H1 (cell line): ENCODE measurements at regions not wholly inside any gene's neighbourhood (a gene's known extent, or its start where the extent isn't known, plus 50 kb on each side); places are given as distances from the start of the nearest gene placed in this dataset.

ENCODE experiments used
- CTCF ChIA-PET: fragments of 300-600 bp; sonication (Branson Sonifier 250); formaldehyde crosslinking; loops from one replicate; lab custom pipeline; 2021; ENCODE audit not compliant: partially characterized antibody; lab: Charles Lee
- POLR2A ChIA-PET: fragments of 300-600 bp; sonication (Branson Sonifier 250); formaldehyde crosslinking; loops from one replicate; lab custom pipeline; 2021; ENCODE audit warnings: inconsistent platforms; ENCODE audit not compliant: partially characterized antibody; lab: Charles Lee
- DNase-seq, 2 experiments: peaks; one replicate each; pipeline versions ENCODE4 v3.0.0 to v3.0.0-alpha.2; 2010 to 2022; ENCODE audit warnings: low spot score in 2 of 2, low read depth in 1 of 2, mixed read lengths in 1 of 2
- FAIRE-seq: peaks from 2 replicates; lab custom pipeline; 2011; peaks lifted over from hg19 to GRCh38; lab: Jason Lieb, UNC
- H2AFZ ChIP-seq: 2 replicates; pipeline ENCODE4 v1.8.1; 2012; ENCODE audit warnings: low read length, inconsistent platforms
- H2AK5ac ChIP-seq: 2 replicates; pipeline ENCODE4 v1.6.1; 2013; ENCODE audit warnings: low read depth, low read length
- H2BK120ac ChIP-seq: replicated peaks from 2 replicates; pipeline ENCODE3; 2013; ENCODE audit warnings: low read depth, low read length, inconsistent platforms
- H2BK12ac ChIP-seq: 2 replicates; pipeline ENCODE4 v1.6.1; 2013; ENCODE audit warnings: low read depth, low read length
- H2BK15ac ChIP-seq: 2 replicates; pipeline ENCODE4 v1.6.1; 2013; ENCODE audit warnings: low read length
- H2BK20ac ChIP-seq: 2 replicates; pipeline ENCODE4 v1.6.1; 2013; ENCODE audit warnings: low read length
- H2BK5ac ChIP-seq: 2 replicates; pipeline ENCODE4 v1.6.1; 2013; ENCODE audit warnings: low read depth, low read length
- H3K14ac ChIP-seq: 2 replicates; pipeline ENCODE4 v1.6.1; 2013; ENCODE audit warnings: inconsistent platforms; ENCODE audit not compliant: insufficient read length
- H3K18ac ChIP-seq: 2 replicates; pipeline ENCODE4 v1.6.1; 2013; ENCODE audit warnings: low read length; ENCODE audit errors: extremely low read depth
- H3K23ac ChIP-seq: 2 replicates; pipeline ENCODE4 v1.6.1; 2013; ENCODE audit warnings: inconsistent platforms; ENCODE audit not compliant: insufficient read length
- H3K23me2 ChIP-seq: 2 replicates; pipeline ENCODE4 v1.6.1; 2013; ENCODE audit warnings: low read depth, low read length
- H3K27ac ChIP-seq: 2 replicates; pipeline ENCODE4 v1.6.1; 2011; ENCODE audit warnings: low read depth, low read length, inconsistent platforms
- H3K27me3 ChIP-seq, 4 experiments: replicated peaks in 1 of 4; 1 replicate in 1 of 4; 2 replicates in 3 of 4; pipeline versions ENCODE4 v1.6.1 to v1.8.1; 2011 to 2013; ENCODE audit warnings: low read length in 3 of 4, mild to moderate bottlenecking in 3 of 4, inconsistent platforms in 2 of 4, mixed read lengths in 2 of 4, moderate library complexity in 1 of 4; ENCODE audit not compliant: control insufficient read depth in 3 of 4, insufficient read depth in 3 of 4; ENCODE audit errors: extremely low read depth in 1 of 4
- H3K36me3 ChIP-seq, 4 experiments: 2 replicates each; pipeline versions ENCODE4 v1.6.1 to v1.8.1; 2011 to 2013; ENCODE audit warnings: mild to moderate bottlenecking in 4 of 4, low read length in 3 of 4, moderate library complexity in 2 of 4, control low read depth in 1 of 4, inconsistent platforms in 1 of 4; ENCODE audit not compliant: insufficient read depth in 4 of 4, control insufficient read depth in 2 of 4
- H3K4ac ChIP-seq: replicated peaks from 2 replicates; pipeline ENCODE3; 2013; ENCODE audit warnings: low read length, low read depth, mixed read lengths, inconsistent platforms; ENCODE audit not compliant: insufficient read length
- H3K4me1 ChIP-seq, 4 experiments: replicated peaks in 1 of 4; 1 replicate in 1 of 4; 2 replicates in 3 of 4; pipeline versions ENCODE4 v1.6.1 to v1.8.1; 2011 to 2013; ENCODE audit warnings: low read length in 3 of 4, inconsistent platforms in 2 of 4, mixed read lengths in 1 of 4; ENCODE audit not compliant: insufficient read depth in 4 of 4, control insufficient read depth in 3 of 4
- H3K4me2 ChIP-seq, 2 experiments: 2 replicates each; pipeline versions ENCODE4 v1.6.1 to v1.8.1; 2011 to 2013; ENCODE audit warnings: low read depth in 2 of 2, low read length in 2 of 2, control low read depth in 1 of 2, inconsistent platforms in 1 of 2, mild to moderate bottlenecking in 1 of 2; ENCODE audit not compliant: insufficient read depth in 1 of 2
- H3K4me3 ChIP-seq, 4 experiments: fragments of 200-600, 300-600 bp in 1 of 4; sonication (generic), shearing (Covaris generic), sonication (Bioruptor Twin) in 1 of 4; 2 replicates each; pipeline versions ENCODE4 v1.5.1 to v1.8.1; 2011 to 2016; ENCODE audit warnings: low read length in 4 of 4, low read depth in 3 of 4, control low read depth in 2 of 4, inconsistent platforms in 2 of 4, mild to moderate bottlenecking in 2 of 4, mixed read lengths in 1 of 4, moderate library complexity in 1 of 4; ENCODE audit not compliant: insufficient read depth in 2 of 4; ENCODE audit errors: extremely low read depth in 1 of 4
- H3K56ac ChIP-seq: replicated peaks from 2 replicates; pipeline ENCODE3; 2013; ENCODE audit warnings: low read depth, mild to moderate bottlenecking, mixed read lengths, low read length, inconsistent platforms; ENCODE audit not compliant: insufficient read length
- H3K79me1 ChIP-seq: 2 replicates; pipeline ENCODE4 v1.6.1; 2013; ENCODE audit warnings: low read depth, low read length, control low read depth
- H3K79me2 ChIP-seq, 2 experiments: 2 replicates each; pipeline versions ENCODE4 v1.6.1 to v1.8.1; 2012 to 2013; ENCODE audit warnings: low read length in 2 of 2, mild to moderate bottlenecking in 2 of 2, inconsistent platforms in 1 of 2; ENCODE audit not compliant: insufficient read depth in 2 of 2, control insufficient read depth in 1 of 2
- H3K9ac ChIP-seq, 4 experiments: replicated peaks in 1 of 4; 1 replicate in 1 of 4; 2 replicates in 3 of 4; pipeline versions ENCODE4 v1.6.1 to v1.8.1; 2011 to 2013; ENCODE audit warnings: low read depth in 3 of 4, low read length in 3 of 4, control low read depth in 2 of 4, mild to moderate bottlenecking in 2 of 4, moderate library complexity in 2 of 4, inconsistent platforms in 1 of 4; ENCODE audit errors: extremely low read depth in 1 of 4
- H3K9me3 ChIP-seq, 2 experiments: 2 replicates each; pipeline versions ENCODE4 v1.6.1 to v1.8.1; 2012 to 2013; ENCODE audit warnings: mild to moderate bottlenecking in 2 of 2, moderate library complexity in 2 of 2, control low read depth in 1 of 2, inconsistent platforms in 1 of 2, low read depth in 1 of 2, low read length in 1 of 2, mixed read lengths in 1 of 2; ENCODE audit not compliant: insufficient read depth in 2 of 2
- H4K20me1 ChIP-seq, 2 experiments: replicated peaks in 1 of 2; 2 replicates each; pipeline versions ENCODE3 to v1.8.1; 2011 to 2013; ENCODE audit warnings: inconsistent platforms in 2 of 2, low read length in 2 of 2, mild to moderate bottlenecking in 1 of 2; ENCODE audit not compliant: insufficient read depth in 2 of 2, control insufficient read depth in 1 of 2
- H4K5ac ChIP-seq: 2 replicates; pipeline ENCODE4 v1.6.1; 2013; ENCODE audit warnings: low read length, low read depth, mixed read lengths, inconsistent platforms; ENCODE audit not compliant: insufficient read length
- H4K8ac ChIP-seq: 2 replicates; pipeline ENCODE4 v1.8.0; 2013; ENCODE audit warnings: mild to moderate bottlenecking, moderate library complexity, low read length, inconsistent platforms; ENCODE audit not compliant: insufficient read depth; ENCODE audit errors: extremely low read depth
- H4K91ac ChIP-seq: replicated peaks from 2 replicates; pipeline ENCODE3; 2013; ENCODE audit warnings: low read length, mixed read lengths, inconsistent platforms; ENCODE audit not compliant: insufficient read length
- EZH2 ChIP-seq: fragments of 200-600 bp; sonication (generic); IDR thresholded peaks from 2 replicates; pipeline ENCODE4 v1.7.1; 2012; ENCODE audit warnings: low read depth, mild to moderate bottlenecking, moderate library complexity, low read length, inconsistent platforms; ENCODE audit not compliant: severe bottlenecking
- MAFK ChIP-seq: IDR thresholded peaks from 2 replicates; pipeline ENCODE4 v1.6.1; 2012; ENCODE audit warnings: low read depth, mild to moderate bottlenecking, improper control_type of control experiment, low read length
- RAD21 ChIP-seq, 2 experiments: IDR thresholded peaks in 1 of 2; conservative IDR thresholded peaks in 1 of 2; 2 replicates each; pipeline ENCODE4 v1.6.1; 2011; ENCODE audit warnings: low read depth in 2 of 2, low read length in 2 of 2, improper control_type of control experiment in 1 of 2, inconsistent platforms in 1 of 2, mild to moderate bottlenecking in 1 of 2, moderate library complexity in 1 of 2
- RXRA ChIP-seq: IDR thresholded peaks from 2 replicates; pipeline ENCODE4 v1.6.1; 2011; ENCODE audit warnings: low read depth, mild to moderate bottlenecking, low read length, moderate library complexity; ENCODE audit not compliant: insufficient read depth
- SAP30 ChIP-seq: fragments of 300-600 bp; sonication (generic); IDR thresholded peaks from 2 replicates; pipeline ENCODE4 v1.7.1; 2012; ENCODE audit warnings: low read length, moderate library complexity, mild to moderate bottlenecking, inconsistent platforms; ENCODE audit not compliant: insufficient read depth, insufficient replicate concordance
- WGBS, 2 experiments: shearing (Covaris generic) in 1 of 2; methylation state at CpG; one replicate each; pipeline versions ENCODE4 v1.1.6 to v1.1.7; 2013 to 2015; ENCODE audit warnings: low lambda C conversion rate in 2 of 2, mixed read lengths in 2 of 2, inconsistent platforms in 1 of 2, low coverage in 1 of 2, missing lambda C conversion rate in 1 of 2; ENCODE audit not compliant: insufficient replicate concordance in 2 of 2, insufficient coverage in 1 of 2, insufficient read length in 1 of 2; ENCODE audit errors: extremely low coverage in 1 of 2, missing lambda C conversion rate in 1 of 2; 5-methylcytosine and 5-hydroxymethylcytosine counted together

GRCh38 chr22:44581096-44581435 is 83.0 kb upstream of the RTL6 start:
- DNase-seq (no peak), FAIRE-seq (no peak)
- CTCF ChIA-PET, result interaction anchor here (1.1 kb wide), 2 partner anchors 14 to 146 kb away, joined by 3 to 4 read pairs; no protein-coding TSS in a partner anchor
- H3K56ac ChIP-seq, result no peak overlapping the region
- no peak overlapping the region for H3K4ac ChIP-seq
- H3K36me3 ChIP-seq, result no peaks in the 10 kb centered on the region
- H2AK5ac ChIP-seq, result no peak overlapping the region
- peaks cover 0 to 5% (median 0%) of the 10 kb centered on the region in 4 experiments; a peak in 1 of 7 replicates for H3K4me1 ChIP-seq
- H2AFZ ChIP-seq, result no peak overlapping the region
- H3K14ac ChIP-seq, result no peak overlapping the region
- H3K18ac ChIP-seq, result no peak overlapping the region
- H3K9ac ChIP-seq, result no peak overlapping the region
- H4K91ac ChIP-seq, result no peak overlapping the region
- no peaks in the 10 kb centered on the region; a peak in 1 of 7 replicates for H3K27me3 ChIP-seq
- H3K4me2 ChIP-seq, result no peak overlapping the region
- H2BK5ac ChIP-seq, result no peak overlapping the region
- POLR2A ChIA-PET, result no interaction called here
- H3K27ac ChIP-seq, result no peak overlapping the region
- H3K79me1 ChIP-seq, result no peaks in the 10 kb centered on the region
- H4K20me1 ChIP-seq, result no peaks in the 10 kb centered on the region
- no peak overlapping the region for H4K5ac ChIP-seq
- no peak overlapping the region for H3K23ac ChIP-seq
- no peaks in the 10 kb centered on the region for H3K79me2 ChIP-seq
- H3K4me3 ChIP-seq, result no peak overlapping the region
- TF ChIP-seq RXRA (no peak), EZH2 (no peak), SAP30 (no peak), MAFK (no peak), RAD21 (IDR thresholded peaks at IDR 0.05 in 1 of 2, conservative IDR thresholded peaks at IDR 0.05 in 1 of 2; ENCODE audit: low read depth in 2 of 2, low read length in 2 of 2) (no peak)
- 85% methylated on average over 11 of the region's 12 CpGs; no CpG with 5 or more reads in 1 of the 2 experiments for WGBS, 2 experiments
- no peak overlapping the region for H2BK15ac ChIP-seq
- no peak overlapping the region for H2BK20ac ChIP-seq
- H2BK12ac ChIP-seq, result no peak overlapping the region
- H2BK120ac ChIP-seq, result no peak overlapping the region
- H3K23me2 ChIP-seq, result peaks cover under 1% of the 10 kb centered on the region; the same call in 1 of the 2 replicates
- no peak overlapping the region for H4K8ac ChIP-seq
- no peaks in the 10 kb centered on the region for H3K9me3 ChIP-seq
